Esophagus squamous epithelium (tissue), 4 donors: ENCODE measurements at regions not wholly inside any gene's neighbourhood (a gene's known extent, or its start where the extent isn't known, plus 50 kb on each side); places are given as distances from the start of the nearest gene placed in this dataset.

Experiments
- CTCF ChIP-seq, 6 experiments: fragments of 450-650 bp in 4 of 6; fragments of 200-600 bp in 2 of 6; sonication (generic) in 2 of 6; IDR thresholded peaks; one replicate each; pipeline ENCODE4 v1.5.1; 2016 to 2019; ENCODE audit warnings: antibody characterized with exemption in 6 of 6, mild to moderate bottlenecking in 4 of 6, moderate library complexity in 4 of 6
- POLR2A ChIP-seq, 4 donors: fragments of 450-650 bp; IDR thresholded peaks; one replicate each; pipeline ENCODE4 v1.6.1; 2017; ENCODE audit warnings: antibody characterized with exemption in 4 of 4, mild to moderate bottlenecking in 4 of 4, moderate library complexity in 3 of 4

DNA sequence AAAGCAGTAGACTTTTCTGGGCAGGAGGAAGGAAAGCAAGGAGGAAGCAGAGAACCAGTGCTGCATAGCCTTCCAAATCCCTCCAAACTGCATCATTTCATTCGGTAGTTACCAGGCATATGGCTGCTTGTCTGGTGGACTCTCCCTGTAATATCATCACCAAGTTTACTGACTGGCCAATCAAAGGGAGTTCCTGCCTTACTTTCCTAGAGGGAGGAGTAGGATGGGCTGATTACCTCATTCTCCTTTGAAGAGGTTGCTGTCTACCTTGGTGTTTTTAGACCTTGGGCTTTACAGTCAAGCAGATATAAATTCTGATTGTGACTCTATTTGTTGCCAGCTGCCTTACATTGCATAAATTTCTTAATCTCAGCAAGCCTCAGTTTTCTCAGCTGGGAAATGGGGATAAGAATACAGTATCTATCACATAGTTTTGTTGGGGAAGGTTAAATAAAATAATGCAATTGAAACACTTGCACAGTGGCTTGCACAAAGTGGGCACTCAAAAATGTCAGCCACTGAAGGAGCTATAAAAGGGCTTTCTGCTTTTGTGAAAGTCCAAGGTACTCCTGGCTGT lies 297.3 kb upstream of the PROX1 start:
- TF ChIP-seq CTCF (IDR thresholded peaks at IDR 0.05) = no peak
- no peak for TF ChIP-seq POLR2A (IDR thresholded peaks at IDR 0.05)
